ENCODE measurements at regions not wholly inside any gene's neighbourhood (a gene's known extent, or its start where the extent isn't known, plus 50 kb on each side); places are given as distances from the start of the nearest gene placed in this dataset.

DNA sequence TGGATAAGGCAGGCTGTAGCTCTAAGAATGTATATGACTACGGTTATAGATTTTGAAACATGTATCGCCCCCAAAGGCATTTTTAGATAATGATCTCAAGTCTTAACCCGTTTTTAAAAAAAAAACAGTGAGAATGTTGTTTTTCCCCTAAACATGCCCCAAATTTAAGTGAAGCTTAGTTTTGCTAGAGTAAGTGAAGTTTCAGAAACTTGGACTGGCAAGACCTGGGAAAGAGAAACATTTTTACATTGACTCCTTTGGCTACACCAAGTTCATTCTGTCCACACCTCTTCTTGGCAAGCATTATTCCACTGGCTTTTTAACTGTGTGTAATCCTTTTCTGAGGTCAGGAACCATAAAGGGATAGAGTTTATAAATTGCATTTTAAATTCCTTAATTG is 216.7 kb upstream of the CELF2 start:
- H3K4me3 ChIP-seq (ENCODE audit: low read depth, low read length), result no peak overlapping the region
- no peaks in the 10 kb centered on the region for H3K4me1 ChIP-seq
- no peak for DNase-seq
- TF ChIP-seq, protein P1, sequence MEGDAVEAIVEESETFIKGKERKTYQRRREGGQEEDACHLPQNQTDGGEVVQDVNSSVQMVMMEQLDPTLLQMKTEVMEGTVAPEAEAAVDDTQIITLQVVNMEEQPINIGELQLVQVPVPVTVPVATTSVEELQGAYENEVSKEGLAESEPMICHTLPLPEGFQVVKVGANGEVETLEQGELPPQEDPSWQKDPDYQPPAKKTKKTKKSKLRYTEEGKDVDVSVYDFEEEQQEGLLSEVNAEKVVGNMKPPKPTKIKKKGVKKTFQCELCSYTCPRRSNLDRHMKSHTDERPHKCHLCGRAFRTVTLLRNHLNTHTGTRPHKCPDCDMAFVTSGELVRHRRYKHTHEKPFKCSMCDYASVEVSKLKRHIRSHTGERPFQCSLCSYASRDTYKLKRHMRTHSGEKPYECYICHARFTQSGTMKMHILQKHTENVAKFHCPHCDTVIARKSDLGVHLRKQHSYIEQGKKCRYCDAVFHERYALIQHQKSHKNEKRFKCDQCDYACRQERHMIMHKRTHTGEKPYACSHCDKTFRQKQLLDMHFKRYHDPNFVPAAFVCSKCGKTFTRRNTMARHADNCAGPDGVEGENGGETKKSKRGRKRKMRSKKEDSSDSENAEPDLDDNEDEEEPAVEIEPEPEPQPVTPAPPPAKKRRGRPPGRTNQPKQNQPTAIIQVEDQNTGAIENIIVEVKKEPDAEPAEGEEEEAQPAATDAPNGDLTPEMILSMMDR (IDR thresholded peaks at IDR 0.05; ENCODE audit: low read depth, low read length), result no peak
- H3K27me3 ChIP-seq, result no peaks in the 10 kb centered on the region
- no peaks in the 10 kb centered on the region for H3K9me3 ChIP-seq
- H3K36me3 ChIP-seq, result no peaks in the 10 kb centered on the region

DNA sequence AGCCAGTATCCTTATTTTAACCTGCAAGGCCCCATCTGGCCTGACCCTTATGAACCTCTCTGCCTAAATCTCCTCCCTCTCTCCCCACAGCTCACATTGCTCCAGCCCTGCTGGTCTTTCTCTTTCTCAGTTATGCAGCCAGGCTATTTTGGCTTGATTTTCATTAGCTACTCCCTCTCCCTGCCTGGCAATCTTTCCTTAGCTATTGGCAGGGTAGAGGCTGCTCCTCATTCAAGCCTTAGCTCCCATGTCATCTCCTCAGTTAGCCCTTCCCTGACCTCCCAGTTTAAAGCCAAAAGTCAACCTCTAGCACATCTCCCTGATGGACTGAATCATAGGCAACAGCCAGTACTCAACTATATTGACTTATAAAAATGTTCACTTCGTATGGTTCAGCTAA is 214.4 kb upstream of the CELF2 start:
- Histone ChIP-seq H3K27me3 (no peaks in the 10 kb centered on the region), H3K4me3 (ENCODE audit: low read depth, low read length) (no peak overlapping the region), H3K4me1 (no peaks in the 10 kb centered on the region), H3K36me3 (no peaks in the 10 kb centered on the region), H3K9me3 (no peaks in the 10 kb centered on the region)
- DNase-seq, result no peak
- TF ChIP-seq, protein P1 (IDR thresholded peaks at IDR 0.05; ENCODE audit: low read depth, low read length), result no peak

DNA sequence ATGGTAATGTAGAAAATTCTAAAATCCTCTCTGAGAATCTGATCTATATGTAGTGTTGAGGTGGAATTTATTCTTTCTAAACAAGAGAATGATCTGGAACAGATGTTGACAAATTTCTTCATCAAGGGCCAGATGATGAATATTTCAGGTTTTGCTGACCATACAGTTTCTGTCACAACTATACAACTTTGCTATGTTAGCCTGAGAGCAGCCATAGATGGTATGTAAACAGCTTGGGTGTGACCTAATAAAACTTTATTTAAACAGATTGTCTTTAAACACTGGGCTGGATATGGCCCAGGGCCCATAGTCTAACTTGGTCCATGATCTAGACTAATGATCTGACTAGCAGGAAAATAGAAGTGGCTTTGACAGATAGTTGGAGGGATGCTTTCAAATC is 213.6 kb upstream of the CELF2 start:
- no peaks in the 10 kb centered on the region for H3K36me3 ChIP-seq
- no peak for DNase-seq
- H3K4me3 ChIP-seq (ENCODE audit: low read depth, low read length), result no peak overlapping the region
- no peaks in the 10 kb centered on the region for H3K4me1 ChIP-seq
- H3K27me3 ChIP-seq, result no peaks in the 10 kb centered on the region
- TF ChIP-seq, protein P1 (IDR thresholded peaks at IDR 0.05; ENCODE audit: low read depth, low read length), result no peak
- H3K9me3 ChIP-seq, result no peaks in the 10 kb centered on the region

DNA sequence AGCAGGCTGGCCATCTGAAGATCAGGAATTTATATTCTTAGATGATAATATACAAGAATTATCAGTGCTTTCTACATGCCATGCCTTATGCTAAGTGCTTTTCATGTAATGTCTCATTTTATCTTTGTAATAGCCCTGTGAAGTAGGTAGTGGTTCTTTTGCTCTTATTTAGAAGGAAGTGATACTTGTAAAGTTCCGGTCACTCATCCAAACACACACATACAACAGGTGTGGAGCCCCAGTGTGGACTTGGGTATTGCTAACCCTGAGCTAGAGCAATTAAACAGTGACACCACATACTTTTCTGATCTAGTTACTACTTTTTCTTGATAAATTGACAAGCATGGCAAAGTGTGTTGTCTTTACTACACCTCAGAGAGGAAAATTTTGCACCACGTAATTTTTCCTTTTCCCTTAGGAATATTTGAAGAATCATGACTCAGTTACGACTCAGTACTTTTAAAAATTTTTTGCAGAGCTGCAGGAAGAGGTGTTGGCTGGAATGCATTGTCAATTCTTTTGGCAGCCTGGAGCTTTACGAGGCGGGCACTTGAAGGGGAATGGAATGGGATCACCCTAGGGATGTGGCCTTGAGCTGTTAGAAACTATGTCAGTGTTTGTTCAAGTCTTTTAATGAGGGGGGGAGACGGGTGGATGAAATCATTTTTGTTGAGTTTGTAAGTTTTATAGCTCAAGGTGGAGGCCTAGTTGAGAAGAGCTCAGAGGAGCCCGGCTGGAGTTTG is 212.5 kb upstream of the CELF2 start:
- Histone ChIP-seq H3K27me3 (no peaks in the 10 kb centered on the region), H3K36me3 (no peaks in the 10 kb centered on the region), H3K4me1 (no peaks in the 10 kb centered on the region), H3K9me3 (no peaks in the 10 kb centered on the region), H3K4me3 (ENCODE audit: low read depth, low read length) (no peak overlapping the region)
- TF ChIP-seq, protein P1 (IDR thresholded peaks at IDR 0.05; ENCODE audit: low read depth, low read length), result no peak
- DNase-seq, result no peak

DNA sequence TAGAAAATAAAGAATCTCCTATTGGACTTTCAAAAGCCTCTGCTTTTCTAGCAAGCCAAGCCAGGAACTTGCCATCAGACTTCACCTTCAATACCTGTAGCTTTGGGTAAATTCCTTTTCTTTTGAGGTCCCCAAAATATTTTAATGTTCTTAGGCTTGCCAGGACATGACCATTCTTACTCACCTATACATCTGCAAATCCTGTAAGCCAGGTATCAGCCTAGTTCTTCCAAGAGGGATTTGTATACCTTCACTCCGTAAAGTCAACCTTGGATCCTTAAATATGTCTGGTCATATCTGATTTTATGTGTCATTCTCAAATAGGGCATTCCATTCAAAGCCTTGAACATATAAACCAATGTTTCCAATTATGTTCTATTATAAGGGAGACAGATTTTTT is 210.6 kb upstream of the CELF2 start:
- Histone ChIP-seq H3K4me3 (ENCODE audit: low read depth, low read length) (no peak overlapping the region), H3K36me3 (no peaks in the 10 kb centered on the region), H3K27me3 (no peaks in the 10 kb centered on the region), H3K4me1 (no peaks in the 10 kb centered on the region), H3K9me3 (no peaks in the 10 kb centered on the region)
- TF ChIP-seq, protein P1 (IDR thresholded peaks at IDR 0.05; ENCODE audit: low read depth, low read length), result no peak
- no peak for DNase-seq

DNA sequence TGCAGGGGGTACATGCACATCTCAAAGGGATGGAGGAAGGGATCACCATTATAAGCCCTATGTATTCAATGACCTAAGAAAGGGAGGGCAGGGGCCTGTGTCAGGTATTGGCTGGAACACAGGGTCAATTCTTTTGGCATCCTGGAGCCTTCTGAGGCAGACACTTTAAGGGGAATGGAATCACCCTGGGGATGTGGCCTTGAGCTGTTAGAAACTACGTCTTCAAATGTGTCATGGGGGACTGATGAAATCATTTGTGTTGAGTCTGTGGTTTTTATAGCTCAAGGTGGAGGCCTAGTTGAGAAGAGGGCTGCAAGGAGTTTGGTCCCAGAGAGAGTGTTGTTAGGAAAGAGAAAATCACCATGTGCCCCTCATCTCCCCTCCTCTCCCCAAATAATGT is 206.1 kb upstream of the CELF2 start:
- no peaks in the 10 kb centered on the region for H3K4me1 ChIP-seq
- TF ChIP-seq, protein P1 (IDR thresholded peaks at IDR 0.05; ENCODE audit: low read depth, low read length), result no peak
- H3K4me3 ChIP-seq (ENCODE audit: low read depth, low read length), result no peak overlapping the region
- no peaks in the 10 kb centered on the region for H3K36me3 ChIP-seq
- no peak for DNase-seq
- H3K9me3 ChIP-seq, result no peaks in the 10 kb centered on the region
- no peaks in the 10 kb centered on the region for H3K27me3 ChIP-seq
